Lung (tissue), 11 donors: ENCODE measurements at regions not wholly inside any gene's neighbourhood (a gene's known extent, or its start where the extent isn't known, plus 50 kb on each side); places are given as distances from the start of the nearest gene placed in this dataset.

ENCODE experiments used
- ATAC-seq: fragments of 200-7000 bp; cut with Tn5 transposase; one replicate; pipeline ENCODE4 v1.9.1; 2020; ENCODE audit warnings: moderate number of reproducible peaks; ENCODE audit not compliant: insufficient read depth, low FRiP score
- DNase-seq, 3 donors: peaks; one replicate each; pipeline ENCODE4 v3.0.0-alpha.2; 2013 to 2017
- H3K27ac ChIP-seq, 2 donors: one replicate each; pipeline ENCODE4 v1.5.1; 2013; ENCODE audit warnings: mild to moderate bottlenecking in 2 of 2, moderate library complexity in 2 of 2, control low read depth in 1 of 2, inconsistent platforms in 1 of 2, low read depth in 1 of 2, low read length in 1 of 2
- H3K27me3 ChIP-seq, 3 donors: one replicate each; pipeline ENCODE4 v1.5.1; 2013; ENCODE audit warnings: low read length in 2 of 3; ENCODE audit not compliant: control insufficient read depth in 3 of 3, insufficient read depth in 3 of 3
- H3K36me3 ChIP-seq, 4 donors: one replicate each; pipeline ENCODE4 v1.5.1; 2013; ENCODE audit warnings: low read length in 4 of 4, mild to moderate bottlenecking in 1 of 4, moderate library complexity in 1 of 4; ENCODE audit not compliant: control insufficient read depth in 4 of 4, insufficient read depth in 4 of 4
- H3K4me1 ChIP-seq, 5 donors: one replicate each; pipeline ENCODE4 v1.5.1; 2013; ENCODE audit warnings: low read length in 5 of 5, mild to moderate bottlenecking in 2 of 5, moderate library complexity in 1 of 5; ENCODE audit not compliant: control insufficient read depth in 5 of 5, insufficient read depth in 5 of 5
- H3K4me3 ChIP-seq: one replicate; pipeline ENCODE4 v1.5.1; 2013; ENCODE audit warnings: mild to moderate bottlenecking, control low read depth, moderate library complexity
- H3K9ac ChIP-seq, 2 donors: one replicate each; pipeline ENCODE4 v1.5.1; 2013; ENCODE audit warnings: low read length in 2 of 2, control low read depth in 1 of 2; ENCODE audit not compliant: insufficient read depth in 1 of 2
- H3K9me3 ChIP-seq, 4 donors: one replicate each; pipeline ENCODE4 v1.5.1; 2013; ENCODE audit warnings: low read length in 3 of 4, mild to moderate bottlenecking in 1 of 4, moderate library complexity in 1 of 4; ENCODE audit not compliant: control insufficient read depth in 4 of 4, insufficient read depth in 3 of 4
- WGBS, 2 donors: extraction: QIAGEN DNeasy Blood & Tissue Kit; methylation state at CpG; one replicate each; pipeline ENCODE4 v1.1.7; 2013; 5-methylcytosine and 5-hydroxymethylcytosine counted together
- TF ChIP-seq, protein P1 (sequence below): IDR thresholded peaks from 2 replicates; pipeline ENCODE4 v1.5.1; 2012; ENCODE audit warnings: mild to moderate bottlenecking; ENCODE audit errors: control extremely low read depth, extremely low read depth
- donor health status: control.
- donor health status: control.
- donor health status: Bipolar disorder and iron deficiency.
- donor health status: healthy.
- donor health status: DM: yes; HTN: yes; CAD: no.

DNA sequence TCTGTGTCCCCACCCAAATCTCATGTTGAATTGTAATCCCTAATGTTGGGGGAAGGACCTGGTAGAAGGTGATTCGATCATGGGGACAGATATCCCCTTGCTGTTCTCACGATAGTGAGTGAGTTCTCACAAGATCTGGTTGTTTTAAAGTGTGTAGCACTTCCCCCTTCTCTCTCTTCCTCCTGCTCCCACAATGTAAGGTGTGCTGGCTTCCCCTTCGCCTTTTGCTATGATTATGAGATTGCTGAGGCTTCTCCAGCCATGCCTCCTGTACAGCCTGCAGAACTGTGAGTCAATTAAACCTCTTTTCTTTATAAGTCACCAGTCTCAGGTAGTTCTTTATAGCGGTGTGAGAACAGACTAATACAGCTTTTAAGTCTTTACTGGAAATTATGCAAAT is 193.3 kb upstream of the RBBP8 start:
- Histone ChIP-seq H3K27me3 (no peaks in the 10 kb centered on the region), H3K27ac (no peak overlapping the region), H3K4me1 (peaks cover 0 to 2% (median 0%) of the 10 kb centered on the region in 5 donors), H3K4me3 (no peak overlapping the region), H3K36me3 (no peaks in the 10 kb centered on the region), H3K9me3 (no peaks in the 10 kb centered on the region), H3K9ac (no peak overlapping the region)
- no peak for ATAC-seq
- no peak for DNase-seq
- TF ChIP-seq, protein P1, sequence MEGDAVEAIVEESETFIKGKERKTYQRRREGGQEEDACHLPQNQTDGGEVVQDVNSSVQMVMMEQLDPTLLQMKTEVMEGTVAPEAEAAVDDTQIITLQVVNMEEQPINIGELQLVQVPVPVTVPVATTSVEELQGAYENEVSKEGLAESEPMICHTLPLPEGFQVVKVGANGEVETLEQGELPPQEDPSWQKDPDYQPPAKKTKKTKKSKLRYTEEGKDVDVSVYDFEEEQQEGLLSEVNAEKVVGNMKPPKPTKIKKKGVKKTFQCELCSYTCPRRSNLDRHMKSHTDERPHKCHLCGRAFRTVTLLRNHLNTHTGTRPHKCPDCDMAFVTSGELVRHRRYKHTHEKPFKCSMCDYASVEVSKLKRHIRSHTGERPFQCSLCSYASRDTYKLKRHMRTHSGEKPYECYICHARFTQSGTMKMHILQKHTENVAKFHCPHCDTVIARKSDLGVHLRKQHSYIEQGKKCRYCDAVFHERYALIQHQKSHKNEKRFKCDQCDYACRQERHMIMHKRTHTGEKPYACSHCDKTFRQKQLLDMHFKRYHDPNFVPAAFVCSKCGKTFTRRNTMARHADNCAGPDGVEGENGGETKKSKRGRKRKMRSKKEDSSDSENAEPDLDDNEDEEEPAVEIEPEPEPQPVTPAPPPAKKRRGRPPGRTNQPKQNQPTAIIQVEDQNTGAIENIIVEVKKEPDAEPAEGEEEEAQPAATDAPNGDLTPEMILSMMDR, result no peak
- 65 to 79% methylated on average over 4 of the region's 4 CpGs for whole genome bisulfite sequencing, 2 donors

DNA sequence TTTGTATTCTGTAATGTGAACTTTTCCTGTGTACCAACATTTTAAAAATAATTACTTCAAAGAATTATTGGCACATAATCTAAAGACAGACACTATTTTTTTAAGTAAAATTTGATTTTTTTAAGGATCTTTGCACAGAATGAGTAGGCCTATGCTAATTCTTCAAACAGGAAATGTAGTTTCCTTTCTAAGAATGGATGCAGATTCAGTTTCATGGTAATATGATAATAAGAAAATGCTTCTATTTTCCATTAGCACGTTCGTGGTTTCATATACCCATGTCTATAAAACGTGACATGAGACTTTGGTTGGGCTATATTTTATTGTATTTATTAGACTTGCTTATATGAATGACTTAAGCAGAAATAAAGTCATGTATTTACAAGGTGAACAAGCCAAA is 191.8 kb upstream of the RBBP8 start:
- Histone ChIP-seq H3K27ac (no peak overlapping the region), H3K27me3 (no peaks in the 10 kb centered on the region), H3K4me1 (peaks cover 0 to 2% (median 0%) of the 10 kb centered on the region in 5 donors), H3K9me3 (no peaks in the 10 kb centered on the region), H3K4me3 (no peak overlapping the region), H3K9ac (no peak overlapping the region), H3K36me3 (no peaks in the 10 kb centered on the region)
- 37 to 60% methylated on average over 3 of the region's 3 CpGs for WGBS, 2 donors
- DNase-seq (no peak), ATAC-seq (no peak)
- TF ChIP-seq, protein P1, result no peak

DNA sequence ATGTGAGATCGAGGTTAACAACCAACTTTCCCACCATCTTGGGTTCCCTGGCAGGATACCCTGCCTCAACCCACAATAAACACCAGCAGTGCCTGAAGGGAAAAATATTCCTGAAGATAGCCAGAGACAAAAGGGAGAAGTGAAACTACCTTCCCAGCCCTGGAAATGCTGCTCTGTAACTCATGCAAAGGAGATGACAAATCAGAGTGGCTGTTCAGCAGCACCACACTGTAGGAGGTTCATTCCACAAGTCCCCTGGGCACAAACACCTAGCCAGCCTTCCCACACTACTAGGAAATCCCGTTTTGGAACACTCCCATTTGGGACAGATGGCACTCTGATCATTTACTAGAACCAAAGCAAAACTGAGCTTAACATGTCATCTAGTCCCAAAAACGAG is 190.7 kb upstream of the RBBP8 start:
- no peaks in the 10 kb centered on the region for H3K9me3 ChIP-seq
- WGBS, 2 donors, result 70 to 74% methylated on average over 3 of the region's 3 CpGs
- DNase-seq (no peak), ATAC-seq (no peak)
- H3K4me3 ChIP-seq, result no peak overlapping the region
- no peak overlapping the region for H3K27ac ChIP-seq
- H3K9ac ChIP-seq, result no peak overlapping the region
- H3K4me1 ChIP-seq, result peaks cover 0 to 2% (median 0%) of the 10 kb centered on the region in 5 donors
- no peaks in the 10 kb centered on the region for H3K27me3 ChIP-seq
- TF ChIP-seq, protein P1, result no peak
- no peaks in the 10 kb centered on the region for H3K36me3 ChIP-seq

DNA sequence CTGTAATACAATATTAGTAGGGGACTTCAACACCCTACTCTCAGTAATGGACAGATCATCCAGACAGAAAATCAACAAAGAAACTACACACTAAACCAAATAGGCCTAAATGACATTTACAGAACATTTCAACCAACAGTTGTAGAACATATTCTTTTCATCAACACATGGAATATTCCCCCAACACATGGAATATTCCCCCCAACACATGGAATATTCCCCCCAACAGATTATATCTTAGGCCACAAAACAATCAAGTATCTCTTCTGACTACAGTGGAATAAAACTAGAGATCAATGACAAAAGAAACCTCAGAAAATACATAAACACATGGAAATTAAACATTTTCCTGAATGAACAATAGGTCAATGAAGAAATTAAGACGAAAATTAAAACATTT is 187.2 kb upstream of the RBBP8 start:
- TF ChIP-seq, protein P1, result no peak
- DNase-seq (no peak), ATAC-seq (no peak)
- Histone ChIP-seq H3K4me3 (no peak overlapping the region), H3K36me3 (no peaks in the 10 kb centered on the region), H3K9ac (no peak overlapping the region), H3K27ac (no peak overlapping the region), H3K27me3 (no peaks in the 10 kb centered on the region), H3K9me3 (peaks cover 0 to 2% (median 0%) of the 10 kb centered on the region in 4 donors), H3K4me1 (no peaks in the 10 kb centered on the region)
- whole genome bisulfite sequencing, 2 donors, result 82 to 86% methylated on average over 1 of the region's 1 CpG
